Liver (tissue), 8 donors: ENCODE measurements at regions not wholly inside any gene's neighbourhood (a gene's known extent, or its start where the extent isn't known, plus 50 kb on each side); places are given as distances from the start of the nearest gene placed in this dataset.

ENCODE experiments used
- DNase-seq: peaks from one replicate; pipeline ENCODE4 v3.0.0-alpha.2; 2017; ENCODE audit warnings: low spot score
- H3K27ac ChIP-seq, 2 donors: one replicate each; pipeline ENCODE4 v1.7.0; 2013; ENCODE audit warnings: inconsistent platforms in 2 of 2, low read length in 2 of 2, control low read depth in 1 of 2, low read depth in 1 of 2, mild to moderate bottlenecking in 1 of 2
- H3K27me3 ChIP-seq, 4 donors: one replicate each; pipeline versions ENCODE4 v1.6.1 to v1.7.0; 2013; ENCODE audit warnings: low read length in 3 of 4, inconsistent platforms in 1 of 4, mild to moderate bottlenecking in 1 of 4, moderate library complexity in 1 of 4; ENCODE audit not compliant: control insufficient read depth in 4 of 4, insufficient read depth in 4 of 4
- H3K36me3 ChIP-seq, 4 donors: one replicate each; pipeline versions ENCODE4 v1.6.1 to v1.7.0; 2013; ENCODE audit warnings: low read length in 3 of 4, mild to moderate bottlenecking in 3 of 4, low read depth in 1 of 4, moderate library complexity in 1 of 4; ENCODE audit not compliant: control insufficient read depth in 4 of 4, insufficient read depth in 3 of 4
- H3K4me1 ChIP-seq, 4 donors: one replicate each; pipeline versions ENCODE4 v1.6.1 to v1.7.0; 2013; ENCODE audit warnings: low read length in 3 of 4, mild to moderate bottlenecking in 3 of 4, moderate library complexity in 1 of 4; ENCODE audit not compliant: control insufficient read depth in 4 of 4, insufficient read depth in 4 of 4
- H3K4me3 ChIP-seq, 3 donors: one replicate each; pipeline versions ENCODE4 v1.6.1 to v1.7.0; 2013; ENCODE audit warnings: low read length in 3 of 3, control low read depth in 1 of 3, low read depth in 1 of 3, mild to moderate bottlenecking in 1 of 3
- H3K9ac ChIP-seq, 2 donors: one replicate each; pipeline ENCODE4 v1.7.0; 2013; ENCODE audit warnings: low read length in 2 of 2, mild to moderate bottlenecking in 2 of 2, moderate library complexity in 2 of 2, control low read depth in 1 of 2, low read depth in 1 of 2
- H3K9me3 ChIP-seq, 4 donors: one replicate each; pipeline versions ENCODE4 v1.6.1 to v1.7.0; 2013; ENCODE audit warnings: low read length in 3 of 4; ENCODE audit not compliant: control insufficient read depth in 4 of 4
- ATF3 ChIP-seq: IDR thresholded peaks from 2 replicates; pipeline ENCODE4 v1.6.1; 2016; ENCODE audit warnings: antibody characterized with exemption
- CTCF ChIP-seq: fragments of 150-350 bp; IDR thresholded peaks from 2 replicates; pipeline ENCODE4 v1.5.1; 2017; ENCODE audit warnings: improper control_type of control experiment, low read depth, low read length; ENCODE audit not compliant: missing input control
- EGR1 ChIP-seq, 2 donors: IDR thresholded peaks; 2 replicates each; pipeline ENCODE4 v1.6.1; 2016 to 2018; ENCODE audit warnings: antibody characterized with exemption in 2 of 2, low read depth in 2 of 2
- FOXA1 ChIP-seq: IDR thresholded peaks from 2 replicates; pipeline ENCODE4 v1.6.1; 2016; ENCODE audit warnings: antibody characterized with exemption
- FOXA2 ChIP-seq: IDR thresholded peaks from 2 replicates; pipeline ENCODE4 v1.6.1; 2016; ENCODE audit warnings: antibody characterized with exemption
- GABPA ChIP-seq, 2 donors: IDR thresholded peaks in 1 of 2; conservative IDR thresholded peaks in 1 of 2; 2 replicates each; pipeline ENCODE4 v1.6.1; 2016; ENCODE audit warnings: antibody characterized with exemption in 2 of 2, mild to moderate bottlenecking in 1 of 2, moderate library complexity in 1 of 2
- HNF4A ChIP-seq, 2 donors: conservative IDR thresholded peaks; 2 replicates each; pipeline ENCODE4 v1.6.1; 2016; ENCODE audit warnings: antibody characterized with exemption in 2 of 2, mild to moderate bottlenecking in 2 of 2
- HNF4G ChIP-seq: IDR thresholded peaks from 2 replicates; pipeline ENCODE4 v1.6.1; 2016; ENCODE audit warnings: antibody characterized with exemption
- JUND ChIP-seq, 2 donors: IDR thresholded peaks; 2 replicates each; pipeline ENCODE4 v1.6.1; 2016; ENCODE audit warnings: antibody characterized with exemption in 2 of 2
- MAX ChIP-seq: IDR thresholded peaks from 2 replicates; pipeline ENCODE4 v1.6.1; 2016; ENCODE audit warnings: antibody characterized with exemption
- NR2F2 ChIP-seq: IDR thresholded peaks from 2 replicates; pipeline ENCODE4 v1.6.1; 2016; ENCODE audit warnings: antibody characterized with exemption
- RAD21 ChIP-seq, 2 donors: IDR thresholded peaks; 2 replicates each; pipeline ENCODE4 v1.6.1; 2016; ENCODE audit warnings: antibody characterized with exemption in 2 of 2, mild to moderate bottlenecking in 2 of 2
- REST ChIP-seq: IDR thresholded peaks from 2 replicates; pipeline ENCODE4 v1.6.1; 2016; ENCODE audit warnings: antibody characterized with exemption, mild to moderate bottlenecking
- RXRA ChIP-seq, 2 donors: IDR thresholded peaks; 2 replicates each; pipeline ENCODE4 v1.6.1; 2017 to 2018; ENCODE audit warnings: antibody characterized with exemption in 2 of 2, mild to moderate bottlenecking in 1 of 2
- SP1 ChIP-seq: IDR thresholded peaks from 2 replicates; pipeline ENCODE4 v1.6.1; 2018; ENCODE audit warnings: antibody characterized with exemption, mild to moderate bottlenecking
- TAF1 ChIP-seq: conservative IDR thresholded peaks from 2 replicates; pipeline ENCODE4 v1.6.1; 2016; ENCODE audit warnings: antibody characterized with exemption, mild to moderate bottlenecking
- YY1 ChIP-seq: IDR thresholded peaks from 2 replicates; pipeline ENCODE4 v1.6.1; 2016; ENCODE audit warnings: antibody characterized with exemption, mild to moderate bottlenecking
- ZBTB33 ChIP-seq: IDR thresholded peaks from 2 replicates; pipeline ENCODE4 v1.6.1; 2016; ENCODE audit warnings: antibody characterized with exemption
- WGBS: extraction: QIAGEN DNeasy Blood & Tissue Kit; methylation state at CpG from one replicate; pipeline ENCODE4 v1.1.7; 2013; 5-methylcytosine and 5-hydroxymethylcytosine counted together
- donor health status: healthy.
- donor health status: healthy.
- donor health status: healthy.
- donor health status: healthy.
- donor health status: healthy.

- no peak for TF ChIP-seq ZBTB33
- no peak for TF ChIP-seq GABPA (IDR thresholded peaks at IDR 0.05 in 1 of 2, conservative IDR thresholded peaks at IDR 0.05 in 1 of 2)
These were observed 60.4 kb downstream of the GLI2 start (continued) for GRCh38 chr2:120796094-120796493.

GRCh38 chr2:120797421-120798221 lies 62.0 kb downstream of the GLI2 start:
- 82% methylated on average over 19 of the region's 19 CpGs for WGBS
- no peak overlapping the region for H3K27ac ChIP-seq
- no peaks in the 10 kb centered on the region for H3K4me1 ChIP-seq
- TF ChIP-seq GABPA (IDR thresholded peaks at IDR 0.05 in 1 of 2, conservative IDR thresholded peaks at IDR 0.05 in 1 of 2) (no peak), REST (no peak), YY1 (no peak), JUND (IDR thresholded peaks at IDR 0.05) (no peak), ATF3 (no peak), FOXA1 (no peak), HNF4G (no peak), RXRA (IDR thresholded peaks at IDR 0.05) (no peak), RAD21 (IDR thresholded peaks at IDR 0.05) (no peak), ZBTB33 (no peak), FOXA2 (no peak), EGR1 (IDR thresholded peaks at IDR 0.05; ENCODE audit: low read depth in 2 of 2) (no peak), MAX (no peak), CTCF (no peak), SP1 (no peak), TAF1 (no peak), NR2F2 (no peak), HNF4A (conservative IDR thresholded peaks at IDR 0.05) (no peak)
- H3K4me3 ChIP-seq = no peak overlapping the region
- H3K27me3 ChIP-seq = no peaks in the 10 kb centered on the region
- H3K9ac ChIP-seq = no peak overlapping the region
- no peak for DNase-seq
- H3K36me3 ChIP-seq = no peaks in the 10 kb centered on the region
- H3K9me3 ChIP-seq = no peaks in the 10 kb centered on the region
